ENCODE measurements at regions not wholly inside any gene's neighbourhood (a gene's known extent, or its start where the extent isn't known, plus 50 kb on each side); places are given as distances from the start of the nearest gene placed in this dataset.
"Not testable (repeated sequence)": the region's sequence is repeated elsewhere in the genome, so short reads cannot be mapped to it uniquely, and the experiment has no call there.

- no peak for DNase-seq
Measured at GRCh38 chr4:159673221-159673620, 570.3 kb downstream of the RAPGEF2 start.

GRCh38 chr4:159674241-159674640, 571.4 kb downstream of the RAPGEF2 start:
- no peak for DNase-seq

GRCh38 chr4:159677521-159677920, 574.6 kb downstream of the RAPGEF2 start:
- DNase-seq = no peak

- DNase-seq = no peak
Measured at GRCh38 chr4:159682996-159683395, 580.1 kb downstream of the RAPGEF2 start.

- no peak for DNase-seq
Measured at GRCh38 chr4:159684061-159684460, 581.2 kb downstream of the RAPGEF2 start.

- no peak for DNase-seq
Measured at GRCh38 chr4:159685340-159686092, 582.6 kb downstream of the RAPGEF2 start.

DNA sequence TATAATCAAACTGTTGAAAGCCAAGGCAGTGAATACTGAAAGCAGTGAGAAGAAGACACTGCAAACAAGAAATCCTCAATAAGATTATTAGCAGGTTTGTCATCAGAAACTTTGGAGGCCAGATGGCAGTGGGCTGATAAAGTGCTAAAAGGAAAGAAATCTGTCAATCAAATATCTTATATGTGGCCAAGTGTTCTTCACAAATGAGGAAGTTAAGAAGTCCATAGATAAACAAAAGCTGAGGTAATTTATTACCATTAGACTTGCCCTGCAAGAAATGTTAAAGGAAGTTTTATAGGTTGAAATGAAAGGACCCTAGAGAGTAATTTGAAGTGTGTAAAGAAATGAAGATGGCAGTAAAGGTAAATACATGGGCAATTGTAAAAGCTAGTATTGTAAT, 586.6 kb downstream of the RAPGEF2 start:
- DNase-seq = no peak

- DNase-seq = no peak
Measured at GRCh38 chr4:159697322-159698283, 594.7 kb downstream of the RAPGEF2 start.

DNA sequence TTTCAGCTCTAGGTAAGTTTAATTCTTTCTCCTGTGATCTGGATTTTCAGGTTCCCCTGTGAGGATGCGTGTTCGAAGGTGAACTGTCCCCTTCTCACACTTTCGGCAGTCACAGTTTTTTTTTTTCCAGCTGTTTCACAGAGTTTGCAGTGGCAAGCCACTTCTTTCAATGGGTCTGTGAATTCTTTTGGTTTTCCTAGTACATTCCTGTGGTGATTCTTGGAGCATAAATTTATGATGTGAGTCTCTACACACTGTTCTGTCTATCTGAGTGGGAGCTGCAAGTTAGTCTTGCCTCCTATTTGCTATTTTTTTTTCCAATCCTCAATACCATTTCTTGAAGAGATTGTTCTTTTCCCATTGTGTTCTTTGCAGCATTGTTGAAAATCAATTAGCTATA, 595.5 kb downstream of the RAPGEF2 start:
- no peak for DNase-seq

DNA sequence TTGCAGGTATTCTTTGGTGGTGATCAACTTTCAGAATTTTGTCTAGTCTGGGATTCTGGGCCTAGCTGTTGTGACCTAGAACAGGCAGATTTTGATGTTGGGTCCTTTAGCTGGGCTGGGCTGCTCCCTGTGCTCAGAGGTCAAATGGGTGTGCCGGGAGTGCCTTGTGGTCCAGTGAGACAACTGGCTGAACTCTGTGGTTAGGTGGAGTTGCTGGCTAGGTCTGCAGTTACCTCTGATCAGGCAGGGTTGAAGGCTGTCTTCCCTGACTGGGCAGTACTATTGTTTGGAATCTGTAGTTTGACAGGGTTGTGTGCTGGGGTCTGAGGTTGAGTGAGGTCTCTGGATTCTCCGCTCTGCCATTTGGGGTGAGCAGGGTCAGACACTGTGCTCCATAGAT, 599.3 kb downstream of the RAPGEF2 start:
- no peak for DNase-seq

DNA sequence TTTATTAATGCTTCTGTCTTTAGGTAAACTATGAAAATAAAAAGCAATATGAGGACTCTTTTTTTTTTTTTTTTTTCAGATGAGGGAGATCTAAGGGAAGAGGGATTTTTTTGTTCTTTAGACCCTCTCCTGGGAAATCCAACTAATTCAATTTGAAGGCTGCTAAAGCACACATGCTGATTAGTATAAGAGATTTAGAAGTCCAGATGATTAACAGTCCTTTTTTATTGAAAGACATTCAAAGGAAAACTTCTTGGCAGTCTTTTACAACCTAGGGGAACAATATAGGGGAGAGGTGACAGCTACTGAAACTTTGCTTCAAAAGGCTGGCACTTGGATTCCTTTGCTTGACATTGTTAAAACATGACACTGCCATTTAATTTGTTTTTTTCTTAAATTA, 602.5 kb downstream of the RAPGEF2 start:
- DNase-seq = no peak

DNA sequence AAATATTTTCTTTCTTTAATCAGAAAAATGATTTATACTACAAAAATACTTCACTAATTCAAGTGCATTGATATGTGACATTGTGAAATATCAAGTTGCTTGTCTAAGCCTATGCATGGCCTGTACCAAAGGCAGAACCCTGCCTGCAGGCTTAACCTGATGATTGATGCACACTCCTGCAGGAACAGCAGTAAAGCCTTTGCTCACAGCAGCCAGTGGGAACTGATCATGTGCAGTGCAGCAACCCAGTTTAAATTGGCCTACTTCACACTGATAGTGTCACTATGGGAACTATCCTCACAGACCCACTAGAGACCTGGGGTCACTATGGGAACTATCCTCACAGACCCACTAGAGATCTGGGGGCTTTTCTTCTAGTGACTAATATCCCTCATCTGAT, 603.8 kb downstream of the RAPGEF2 start:
- DNase-seq = no peak

DNA sequence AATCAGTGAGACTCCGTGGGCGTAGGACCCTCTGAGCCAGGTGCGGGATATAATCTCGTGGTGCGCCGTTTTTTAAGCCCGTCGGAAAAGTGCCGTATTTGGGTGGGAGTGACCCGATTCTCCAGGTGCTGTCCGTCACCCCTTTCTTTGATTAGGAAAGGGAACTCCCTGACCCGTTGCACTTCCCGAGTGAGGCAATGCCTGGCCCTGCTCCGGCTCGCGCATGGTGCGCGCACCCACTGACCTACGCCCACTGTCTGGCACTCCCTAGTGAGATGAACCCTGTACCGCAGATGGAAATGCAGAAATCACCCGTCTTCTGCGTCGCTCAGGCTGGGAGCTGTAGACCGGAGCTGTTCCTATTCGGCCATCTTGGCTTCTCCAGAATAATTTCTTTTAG, 612.3 kb downstream of the RAPGEF2 start:
- DNase-seq = not testable (repeated sequence)

GRCh38 chr4:159719531-159719930, 616.7 kb downstream of the RAPGEF2 start:
- DNase-seq = no peak

DNA sequence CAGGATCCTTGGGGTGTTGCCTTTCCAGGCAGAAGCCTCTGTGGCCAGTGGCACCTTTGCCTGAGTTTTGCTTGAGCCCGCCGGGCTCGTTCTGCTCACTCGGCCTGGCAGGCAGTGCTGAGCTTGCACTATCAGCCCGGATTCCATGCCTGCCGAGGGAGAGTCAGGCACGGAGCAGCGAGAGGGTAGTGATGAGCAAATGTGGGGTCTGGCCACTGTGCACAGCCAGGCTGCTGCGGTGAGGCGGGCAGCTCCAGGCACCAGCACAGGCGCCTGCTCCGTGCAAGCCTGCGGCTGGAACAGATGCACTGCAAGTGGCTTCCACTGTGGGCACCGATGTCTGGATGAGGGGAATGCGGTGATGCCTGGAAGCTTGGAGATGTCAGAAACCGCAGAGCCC, 619.2 kb downstream of the RAPGEF2 start:
- DNase-seq = no peak

- DNase-seq = no peak
Measured at GRCh38 chr4:159722918-159723317, 620.0 kb downstream of the RAPGEF2 start.

DNA sequence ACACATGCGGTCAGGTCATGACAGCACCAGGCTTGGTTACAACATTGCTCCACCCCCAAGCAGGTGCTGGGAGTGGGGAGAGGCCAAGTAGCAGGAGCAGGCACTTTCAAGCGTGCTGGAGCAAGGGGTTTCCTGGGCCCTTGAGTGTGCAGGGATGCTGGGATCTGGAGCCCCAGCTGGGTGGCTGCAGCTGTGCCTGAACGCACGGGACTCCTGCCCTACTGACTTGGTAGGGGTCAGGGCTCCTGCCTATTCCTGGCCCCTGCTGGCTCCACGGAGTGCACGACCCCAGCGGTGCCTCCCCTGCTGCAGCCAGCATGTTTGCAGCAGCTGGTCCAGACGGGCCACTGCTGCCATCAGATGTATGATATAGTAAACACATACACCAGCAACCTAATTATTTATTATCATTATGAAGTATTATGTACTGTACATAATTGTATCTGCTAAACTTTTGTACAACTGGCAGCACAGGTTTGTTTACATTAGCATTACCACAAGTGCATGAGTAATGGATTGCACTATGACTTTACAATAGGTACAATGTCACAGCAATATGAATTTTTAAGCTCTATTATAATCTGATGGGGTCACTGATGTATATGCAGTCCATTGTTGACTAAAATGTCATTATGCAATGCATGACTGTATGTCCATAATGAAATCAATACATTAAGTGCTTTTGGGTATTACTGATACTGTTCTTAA, 620.6 kb downstream of the RAPGEF2 start:
- DNase-seq = no peak

DNA sequence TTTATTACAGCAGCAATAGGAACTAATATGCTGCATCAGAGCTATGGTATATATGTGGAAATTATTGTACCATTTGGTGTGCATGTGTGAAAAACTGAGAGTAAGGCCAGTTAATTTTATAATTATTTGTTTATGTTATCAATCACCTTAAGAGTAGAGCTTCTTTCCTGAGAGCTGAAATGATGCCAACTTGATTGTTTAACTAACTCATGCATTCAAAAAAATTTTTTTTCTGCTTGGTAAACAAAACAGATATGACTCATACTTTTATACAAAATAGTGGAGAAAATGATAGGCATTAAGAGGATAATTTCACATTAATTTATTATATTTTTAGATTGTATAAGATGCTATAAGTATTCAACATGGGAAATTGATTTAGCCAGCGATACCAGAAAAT, 622.7 kb downstream of the RAPGEF2 start:
- DNase-seq = no peak

- no peak for DNase-seq
Measured at GRCh38 chr4:159735281-159736207, 632.7 kb downstream of the RAPGEF2 start.

GRCh38 chr4:159736411-159736810, 633.5 kb downstream of the RAPGEF2 start:
- no peak for DNase-seq

GRCh38 chr4:159743971-159744370, 641.1 kb downstream of the RAPGEF2 start:
- DNase-seq = no peak

GRCh38 chr4:159747983-159748382, 645.1 kb downstream of the RAPGEF2 start:
- no peak for DNase-seq
